ENCODE measurements at regions not wholly inside any gene's neighbourhood (a gene's known extent, or its start where the extent isn't known, plus 50 kb on each side); places are given as distances from the start of the nearest gene placed in this dataset.
"Not testable (repeated sequence)": the region's sequence is repeated elsewhere in the genome, so short reads cannot be mapped to it uniquely, and the experiment has no call there.

DNA sequence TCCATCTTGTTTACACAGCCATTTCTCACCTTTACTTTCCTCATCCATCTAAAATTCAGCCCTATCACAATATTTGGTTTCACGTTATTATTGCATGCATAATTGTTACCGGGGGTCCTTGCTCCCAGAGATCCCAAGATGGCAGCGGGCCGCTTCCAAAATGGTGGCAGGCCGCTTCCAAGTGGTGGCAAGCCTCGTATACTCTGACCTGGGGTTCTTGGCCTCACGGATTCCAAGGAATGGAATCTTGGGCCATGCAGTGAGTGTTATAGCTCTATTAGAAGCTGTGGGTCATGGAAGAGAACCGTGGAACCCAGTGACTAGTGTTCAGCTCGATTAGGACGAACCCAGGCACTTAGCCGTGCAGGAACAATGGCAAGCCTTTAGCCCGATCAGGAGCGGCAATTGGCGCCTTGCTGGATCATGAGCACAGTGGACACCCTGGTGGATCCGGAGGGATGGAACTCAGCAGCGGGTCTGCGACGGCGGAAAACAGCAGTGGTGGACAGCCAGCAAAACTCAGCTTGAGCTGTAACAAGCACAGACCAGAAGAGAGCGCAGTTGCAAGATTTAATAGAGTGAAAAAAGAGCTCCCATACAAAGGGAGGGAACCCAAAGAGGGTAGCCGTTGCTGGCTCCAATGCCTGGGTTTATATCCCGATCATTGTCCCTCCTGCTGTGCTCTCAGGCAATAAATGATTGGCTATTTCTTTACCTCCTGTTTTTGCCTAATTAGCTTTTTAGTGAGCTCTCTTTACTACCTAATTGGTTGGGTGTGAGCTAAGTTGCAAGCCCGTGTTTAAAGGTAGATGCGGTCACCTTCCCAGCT is 756.2 kb upstream of the CTNND2 start:
- TF ChIP-seq, protein P1, sequence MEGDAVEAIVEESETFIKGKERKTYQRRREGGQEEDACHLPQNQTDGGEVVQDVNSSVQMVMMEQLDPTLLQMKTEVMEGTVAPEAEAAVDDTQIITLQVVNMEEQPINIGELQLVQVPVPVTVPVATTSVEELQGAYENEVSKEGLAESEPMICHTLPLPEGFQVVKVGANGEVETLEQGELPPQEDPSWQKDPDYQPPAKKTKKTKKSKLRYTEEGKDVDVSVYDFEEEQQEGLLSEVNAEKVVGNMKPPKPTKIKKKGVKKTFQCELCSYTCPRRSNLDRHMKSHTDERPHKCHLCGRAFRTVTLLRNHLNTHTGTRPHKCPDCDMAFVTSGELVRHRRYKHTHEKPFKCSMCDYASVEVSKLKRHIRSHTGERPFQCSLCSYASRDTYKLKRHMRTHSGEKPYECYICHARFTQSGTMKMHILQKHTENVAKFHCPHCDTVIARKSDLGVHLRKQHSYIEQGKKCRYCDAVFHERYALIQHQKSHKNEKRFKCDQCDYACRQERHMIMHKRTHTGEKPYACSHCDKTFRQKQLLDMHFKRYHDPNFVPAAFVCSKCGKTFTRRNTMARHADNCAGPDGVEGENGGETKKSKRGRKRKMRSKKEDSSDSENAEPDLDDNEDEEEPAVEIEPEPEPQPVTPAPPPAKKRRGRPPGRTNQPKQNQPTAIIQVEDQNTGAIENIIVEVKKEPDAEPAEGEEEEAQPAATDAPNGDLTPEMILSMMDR (IDR thresholded peaks at IDR 0.05) = not testable (repeated sequence)
- not testable (repeated sequence) for TF ChIP-seq POLR2A (IDR thresholded peaks at IDR 0.05)

Data from Peyer's patch (tissue), 4 donors.